Glutamatergic neuron (in vitro differentiated cells): ENCODE measurements at regions not wholly inside any gene's neighbourhood (a gene's known extent, or its start where the extent isn't known, plus 50 kb on each side); places are given as distances from the start of the nearest gene placed in this dataset.
"Not testable (repeated sequence)": the region's sequence is repeated elsewhere in the genome, so short reads cannot be mapped to it uniquely, and the experiment has no call there.

ENCODE experiments used
- DNase-seq: peaks from one replicate; pipeline ENCODE4 v3.0.0; 2022
- H3K27ac Mint-ChIP-seq: one replicate; pipeline ENCODE4 v1.8.0; 2020; ENCODE audit warnings: mild to moderate bottlenecking, mixed read lengths, inconsistent platforms; ENCODE audit not compliant: unreplicated experiment
- H3K27me3 Mint-ChIP-seq: one replicate; pipeline ENCODE4 v1.8.0; 2020; ENCODE audit warnings: mild to moderate bottlenecking, moderate library complexity, mixed read lengths, inconsistent platforms; ENCODE audit not compliant: unreplicated experiment
- H3K36me3 Mint-ChIP-seq: one replicate; pipeline ENCODE4 v1.8.0; 2020; ENCODE audit warnings: mild to moderate bottlenecking, mixed read lengths, inconsistent platforms; ENCODE audit not compliant: unreplicated experiment
- H3K4me1 Mint-ChIP-seq: one replicate; pipeline ENCODE4 v1.8.0; 2020; ENCODE audit warnings: mild to moderate bottlenecking, low read depth, mixed read lengths, inconsistent platforms; ENCODE audit not compliant: unreplicated experiment
- H3K4me3 Mint-ChIP-seq: one replicate; pipeline ENCODE4 v1.8.0; 2020; ENCODE audit warnings: mild to moderate bottlenecking, mixed read lengths, inconsistent platforms; ENCODE audit not compliant: unreplicated experiment
- H3K9me3 Mint-ChIP-seq: one replicate; pipeline ENCODE4 v1.8.0; 2020; ENCODE audit warnings: mild to moderate bottlenecking, moderate library complexity, mixed read lengths, inconsistent platforms; ENCODE audit not compliant: unreplicated experiment
- CTCF ChIP-seq: fragments of 200-600 bp; sonication (generic); IDR thresholded peaks from one replicate; pipeline ENCODE4 v1.5.0; 2021; ENCODE audit not compliant: partially characterized antibody, unreplicated experiment

GRCh38 chr10:120229641-120230040, 227.4 kb upstream of the PLPP4 start:
- DNase-seq: no peak
- peaks cover 4% of the 10 kb centered on the region for H3K9me3 Mint-ChIP-seq
- TF ChIP-seq CTCF: no peak
- H3K27me3 Mint-ChIP-seq: peaks cover 2% of the 10 kb centered on the region
- no peak overlapping the region for H3K27ac Mint-ChIP-seq
- no peak overlapping the region for H3K4me3 Mint-ChIP-seq
- peaks cover 4% of the 10 kb centered on the region for H3K36me3 Mint-ChIP-seq
- no peaks in the 10 kb centered on the region for H3K4me1 Mint-ChIP-seq

- not testable (repeated sequence) for DNase-seq, H3K4me3 Mint-ChIP-seq, H3K27ac Mint-ChIP-seq, H3K27me3 Mint-ChIP-seq, H3K36me3 Mint-ChIP-seq, H3K4me1 Mint-ChIP-seq, H3K9me3 Mint-ChIP-seq
These were observed 217.3 kb upstream of the PLPP4 start for GRCh38 chr10:120239695-120240094.

GRCh38 chr10:120251821-120252442, 205.1 kb upstream of the PLPP4 start:
- no peaks in the 10 kb centered on the region for H3K27me3 Mint-ChIP-seq
- no peak overlapping the region for H3K27ac Mint-ChIP-seq
- DNase-seq: no peak
- no peaks in the 10 kb centered on the region for H3K4me1 Mint-ChIP-seq
- H3K9me3 Mint-ChIP-seq: no peaks in the 10 kb centered on the region
- peaks cover 6% of the 10 kb centered on the region for H3K36me3 Mint-ChIP-seq
- H3K4me3 Mint-ChIP-seq: no peak overlapping the region
- no peak for TF ChIP-seq CTCF

- H3K36me3 Mint-ChIP-seq: peaks cover 6% of the 10 kb centered on the region
- DNase-seq: no peak
- TF ChIP-seq CTCF: no peak
- no peaks in the 10 kb centered on the region for H3K9me3 Mint-ChIP-seq
- no peaks in the 10 kb centered on the region for H3K4me1 Mint-ChIP-seq
- H3K27me3 Mint-ChIP-seq: no peaks in the 10 kb centered on the region
- no peak overlapping the region for H3K4me3 Mint-ChIP-seq
- H3K27ac Mint-ChIP-seq: no peak overlapping the region
These were observed 203.9 kb upstream of the PLPP4 start for GRCh38 chr10:120253131-120253530.

GRCh38 chr10:120260456-120260855, 196.6 kb upstream of the PLPP4 start:
- TF ChIP-seq CTCF: no peak
- no peak overlapping the region for H3K27ac Mint-ChIP-seq

More at GRCh38 chr10:120260456-120260855, 196.6 kb upstream of the PLPP4 start:
- H3K4me1 Mint-ChIP-seq: peaks cover 9% of the 10 kb centered on the region
- H3K9me3 Mint-ChIP-seq: no peaks in the 10 kb centered on the region
- no peaks in the 10 kb centered on the region for H3K27me3 Mint-ChIP-seq
- H3K36me3 Mint-ChIP-seq: peaks cover 6% of the 10 kb centered on the region
- no peak overlapping the region for H3K4me3 Mint-ChIP-seq
- DNase-seq: no peak
